ENCODE measurements at regions not wholly inside any gene's neighbourhood (a gene's known extent, or its start where the extent isn't known, plus 50 kb on each side); places are given as distances from the start of the nearest gene placed in this dataset.

DNA sequence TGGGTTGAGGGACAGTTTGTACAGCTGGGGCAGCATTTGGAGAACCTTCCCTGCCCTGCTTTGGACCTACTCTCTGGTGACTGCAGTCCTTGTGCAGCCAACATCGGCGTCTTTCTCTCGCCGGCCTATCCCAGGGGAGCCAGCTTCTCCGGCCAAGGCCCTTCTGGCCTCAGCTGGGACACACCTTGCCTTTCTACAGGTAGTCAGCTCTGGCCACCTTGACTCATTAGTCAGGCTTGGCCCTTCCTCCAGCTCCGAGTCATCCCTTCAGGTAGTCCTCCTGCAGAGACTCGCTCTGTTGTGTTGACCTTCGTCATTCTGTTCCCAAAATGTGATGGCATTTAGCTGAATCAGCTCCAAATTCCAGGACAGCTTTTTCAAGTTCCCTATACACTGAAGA lies 145.0 kb upstream of the CHST15 start:
- Mint-ChIP-seq H3K27ac (no peak overlapping the region), H3K27me3 (ENCODE audit: insufficient read depth, low read depth, poor library complexity) (peaks cover 15% of the 10 kb centered on the region), H3K36me3 (ENCODE audit: low read depth) (no peaks in the 10 kb centered on the region), H3K4me3 (no peak overlapping the region), H3K4me1 (peaks cover 19% of the 10 kb centered on the region), H3K9me3 (no peaks in the 10 kb centered on the region; the same call in 2 of the 3 replicates)
- H3K36me3 ChIP-seq (ENCODE audit: insufficient read depth) = no peaks in the 10 kb centered on the region
- no peak overlapping the region for H3K4me3 ChIP-seq
- DNase-seq (ENCODE audit: low spot score) (no peak), ATAC-seq (no peak)
- no peak overlapping the region for H3K4me2 ChIP-seq
- H3K79me2 ChIP-seq (replicated peaks; ENCODE audit: insufficient read depth) = no peaks in the 10 kb centered on the region
- no peaks in the 10 kb centered on the region for H3F3A ChIP-seq (replicated peaks; ENCODE audit: low read depth)
- no peak overlapping the region for H3K27ac ChIP-seq (ENCODE audit: low read depth)
- H3K27me3 ChIP-seq (ENCODE audit: insufficient read depth) = no peaks in the 10 kb centered on the region
- H4K20me1 ChIP-seq (replicated peaks; ENCODE audit: insufficient read depth) = no peaks in the 10 kb centered on the region
- no peak overlapping the region for H2AFZ ChIP-seq
- no peaks in the 10 kb centered on the region for H3K9me2 ChIP-seq (ENCODE audit: insufficient read depth)
- TF ChIP-seq, protein P1, sequence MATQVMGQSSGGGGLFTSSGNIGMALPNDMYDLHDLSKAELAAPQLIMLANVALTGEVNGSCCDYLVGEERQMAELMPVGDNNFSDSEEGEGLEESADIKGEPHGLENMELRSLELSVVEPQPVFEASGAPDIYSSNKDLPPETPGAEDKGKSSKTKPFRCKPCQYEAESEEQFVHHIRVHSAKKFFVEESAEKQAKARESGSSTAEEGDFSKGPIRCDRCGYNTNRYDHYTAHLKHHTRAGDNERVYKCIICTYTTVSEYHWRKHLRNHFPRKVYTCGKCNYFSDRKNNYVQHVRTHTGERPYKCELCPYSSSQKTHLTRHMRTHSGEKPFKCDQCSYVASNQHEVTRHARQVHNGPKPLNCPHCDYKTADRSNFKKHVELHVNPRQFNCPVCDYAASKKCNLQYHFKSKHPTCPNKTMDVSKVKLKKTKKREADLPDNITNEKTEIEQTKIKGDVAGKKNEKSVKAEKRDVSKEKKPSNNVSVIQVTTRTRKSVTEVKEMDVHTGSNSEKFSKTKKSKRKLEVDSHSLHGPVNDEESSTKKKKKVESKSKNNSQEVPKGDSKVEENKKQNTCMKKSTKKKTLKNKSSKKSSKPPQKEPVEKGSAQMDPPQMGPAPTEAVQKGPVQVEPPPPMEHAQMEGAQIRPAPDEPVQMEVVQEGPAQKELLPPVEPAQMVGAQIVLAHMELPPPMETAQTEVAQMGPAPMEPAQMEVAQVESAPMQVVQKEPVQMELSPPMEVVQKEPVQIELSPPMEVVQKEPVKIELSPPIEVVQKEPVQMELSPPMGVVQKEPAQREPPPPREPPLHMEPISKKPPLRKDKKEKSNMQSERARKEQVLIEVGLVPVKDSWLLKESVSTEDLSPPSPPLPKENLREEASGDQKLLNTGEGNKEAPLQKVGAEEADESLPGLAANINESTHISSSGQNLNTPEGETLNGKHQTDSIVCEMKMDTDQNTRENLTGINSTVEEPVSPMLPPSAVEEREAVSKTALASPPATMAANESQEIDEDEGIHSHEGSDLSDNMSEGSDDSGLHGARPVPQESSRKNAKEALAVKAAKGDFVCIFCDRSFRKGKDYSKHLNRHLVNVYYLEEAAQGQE (IDR thresholded peaks at IDR 0.05; ENCODE audit: unreplicated experiment) = no peak
- TF ChIP-seq STAT1 (IDR thresholded peaks at IDR 0.05; ENCODE audit: unreplicated experiment) = no peak
- no peak for TF ChIP-seq ZNF462 (CRISPR knock-in tag; IDR thresholded peaks at IDR 0.05)
- no peak for TF ChIP-seq JUNB (IDR thresholded peaks at IDR 0.05; ENCODE audit: unreplicated experiment)
- no peak for TF ChIP-seq POLR2AphosphoS5 (IDR thresholded peaks at IDR 0.05; ENCODE audit: low read depth)
- TF ChIP-seq EZH2phosphoT487 (IDR thresholded peaks at IDR 0.05; ENCODE audit: unreplicated experiment) = no peak
- no peak for TF ChIP-seq ZNF114 (CRISPR knock-in tag; IDR thresholded peaks at IDR 0.05)
- no peak for TF ChIP-seq CREB1 (CRISPR knock-in tag; IDR thresholded peaks at IDR 0.05; ENCODE audit: low read depth)
- TF ChIP-seq, protein P2, sequence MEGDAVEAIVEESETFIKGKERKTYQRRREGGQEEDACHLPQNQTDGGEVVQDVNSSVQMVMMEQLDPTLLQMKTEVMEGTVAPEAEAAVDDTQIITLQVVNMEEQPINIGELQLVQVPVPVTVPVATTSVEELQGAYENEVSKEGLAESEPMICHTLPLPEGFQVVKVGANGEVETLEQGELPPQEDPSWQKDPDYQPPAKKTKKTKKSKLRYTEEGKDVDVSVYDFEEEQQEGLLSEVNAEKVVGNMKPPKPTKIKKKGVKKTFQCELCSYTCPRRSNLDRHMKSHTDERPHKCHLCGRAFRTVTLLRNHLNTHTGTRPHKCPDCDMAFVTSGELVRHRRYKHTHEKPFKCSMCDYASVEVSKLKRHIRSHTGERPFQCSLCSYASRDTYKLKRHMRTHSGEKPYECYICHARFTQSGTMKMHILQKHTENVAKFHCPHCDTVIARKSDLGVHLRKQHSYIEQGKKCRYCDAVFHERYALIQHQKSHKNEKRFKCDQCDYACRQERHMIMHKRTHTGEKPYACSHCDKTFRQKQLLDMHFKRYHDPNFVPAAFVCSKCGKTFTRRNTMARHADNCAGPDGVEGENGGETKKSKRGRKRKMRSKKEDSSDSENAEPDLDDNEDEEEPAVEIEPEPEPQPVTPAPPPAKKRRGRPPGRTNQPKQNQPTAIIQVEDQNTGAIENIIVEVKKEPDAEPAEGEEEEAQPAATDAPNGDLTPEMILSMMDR (conservative IDR thresholded peaks at IDR 0.05; ENCODE audit: low read depth in 2 of 2) = no peak
- TF ChIP-seq ETS1 (IDR thresholded peaks at IDR 0.05) = no peak
- no peak for TF ChIP-seq EZH2 (IDR thresholded peaks at IDR 0.05; ENCODE audit: low read depth, unreplicated experiment)
- H3K4me1 ChIP-seq (ENCODE audit: insufficient read depth) = no peaks in the 10 kb centered on the region
